GM18858 (cell line): ENCODE measurements at regions not wholly inside any gene's neighbourhood (a gene's known extent, or its start where the extent isn't known, plus 50 kb on each side); places are given as distances from the start of the nearest gene placed in this dataset.

Source experiments
- ATAC-seq: cut with Tn5 transposase; IDR thresholded peaks from one replicate; pipeline ENCODE4 v1.9.1; 2021; ENCODE audit not compliant: unreplicated experiment

DNA sequence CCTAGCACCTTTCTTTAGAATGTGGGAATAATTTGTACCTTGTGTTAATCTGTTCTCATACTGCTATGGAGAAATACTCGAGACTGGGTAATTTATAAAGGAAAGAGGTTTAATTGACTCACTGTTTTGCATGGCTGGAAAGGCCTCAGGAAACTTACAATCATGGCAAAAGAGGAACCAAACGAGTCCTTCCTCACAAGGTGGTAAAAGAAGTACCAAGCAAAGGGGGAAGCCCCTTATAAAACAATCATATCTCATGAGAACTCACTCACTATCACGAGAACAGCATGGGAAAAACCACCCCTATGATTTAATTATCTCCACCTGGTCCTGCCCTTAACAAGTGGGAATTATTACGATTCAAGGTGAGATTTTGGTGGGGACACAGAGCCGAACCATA, 127.1 kb upstream of the ANO3 start:
- no peak for ATAC-seq

DNA sequence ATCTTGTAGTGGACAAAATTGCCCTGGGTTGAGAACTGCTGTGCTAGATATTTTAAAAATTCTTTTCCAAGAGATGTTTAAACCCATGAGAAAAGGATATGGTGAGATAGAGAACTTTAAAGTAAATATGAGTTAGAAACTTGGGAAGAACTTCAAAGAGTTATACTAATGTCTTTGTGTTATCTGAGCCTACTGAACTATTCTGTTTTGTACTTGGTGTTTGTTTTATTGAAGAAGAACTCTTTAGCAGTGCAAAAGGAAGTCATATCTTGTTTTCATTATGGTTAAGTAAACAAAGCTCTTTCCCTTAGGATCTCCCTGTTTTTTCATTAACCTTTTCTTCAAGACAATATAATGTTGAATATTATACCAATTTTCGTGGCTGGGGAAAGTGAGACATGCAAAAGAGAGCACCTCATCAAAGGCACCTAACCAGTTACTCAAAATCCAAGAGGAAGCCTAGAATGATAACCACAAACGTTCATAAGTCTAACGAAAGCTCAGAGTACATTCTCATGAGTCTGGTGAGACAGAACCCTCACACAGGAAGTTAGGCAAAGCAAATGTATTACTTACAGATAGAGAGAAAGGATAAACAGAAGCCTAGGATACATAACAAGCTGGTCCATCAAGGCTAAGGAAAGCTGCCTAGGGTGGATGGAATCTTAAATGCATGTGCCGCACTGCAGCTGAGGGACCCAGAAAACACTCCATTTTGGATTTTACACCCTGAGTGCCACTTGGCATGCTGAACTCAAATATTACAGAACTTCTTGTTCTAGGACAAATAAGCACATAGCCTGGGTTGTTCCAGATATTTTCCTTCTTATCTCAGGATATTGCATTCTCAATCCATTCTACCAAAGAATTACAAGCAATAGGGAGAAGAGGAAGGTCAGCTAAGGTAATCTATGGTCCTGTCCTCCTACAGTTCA, 112.5 kb upstream of the ANO3 start:
- no peak for ATAC-seq

- ATAC-seq, result no peak
Measured at GRCh38 chr11:26225646-26226045, 106.3 kb upstream of the ANO3 start.

- ATAC-seq, result peak; percentile 95
Measured at GRCh38 chr11:26227301-26227746, 104.6 kb upstream of the ANO3 start.

DNA sequence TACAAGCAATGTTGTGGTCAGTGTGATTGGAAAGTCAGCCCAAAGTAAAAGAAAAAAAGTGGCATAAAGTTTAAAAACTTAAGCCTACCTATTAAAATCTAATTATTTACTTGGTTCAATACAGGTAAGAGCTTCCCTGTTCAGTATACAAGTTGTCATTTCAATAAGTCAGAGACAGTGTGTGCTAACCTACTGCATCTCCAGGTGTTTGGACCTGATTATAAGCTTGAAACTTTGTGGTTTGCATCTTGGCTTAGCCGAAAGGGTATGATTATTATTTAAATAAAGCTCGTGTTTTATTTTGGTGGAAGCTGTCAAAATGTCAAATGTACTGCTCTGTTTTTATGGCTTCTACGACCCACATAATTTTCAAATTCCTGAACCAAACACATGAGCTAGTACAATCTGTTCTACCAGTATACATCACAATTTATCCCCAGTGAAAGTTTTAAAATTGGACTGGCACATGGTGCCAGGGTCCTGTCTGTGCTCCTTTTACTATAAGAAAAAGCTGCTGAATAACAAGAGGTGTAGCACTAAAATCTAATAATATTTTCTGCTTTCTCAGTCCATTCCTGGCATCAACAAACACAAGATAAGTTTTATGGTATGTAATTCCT, 103.9 kb upstream of the ANO3 start:
- no peak for ATAC-seq

- ATAC-seq, result no peak
Measured at GRCh38 chr11:26228778-26229177, 103.2 kb upstream of the ANO3 start.

DNA sequence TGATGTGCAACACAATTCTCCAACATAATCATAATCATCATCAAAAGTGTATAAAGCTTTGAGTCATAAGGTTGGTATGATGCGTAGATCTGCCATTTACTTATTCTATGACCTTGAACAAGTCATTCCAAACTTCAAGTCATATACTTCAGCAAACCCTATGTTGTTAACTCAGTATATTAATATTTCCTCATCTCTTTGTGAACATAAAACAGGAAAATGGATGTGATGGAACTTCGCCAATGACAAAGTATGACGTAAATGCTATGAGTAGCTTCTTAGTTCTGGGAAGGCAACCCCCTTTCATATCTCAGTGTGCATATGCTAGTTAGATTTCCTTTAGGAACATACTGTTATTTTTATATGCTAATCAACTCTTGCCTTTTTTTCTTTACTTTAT, 102.7 kb upstream of the ANO3 start:
- no peak for ATAC-seq

DNA sequence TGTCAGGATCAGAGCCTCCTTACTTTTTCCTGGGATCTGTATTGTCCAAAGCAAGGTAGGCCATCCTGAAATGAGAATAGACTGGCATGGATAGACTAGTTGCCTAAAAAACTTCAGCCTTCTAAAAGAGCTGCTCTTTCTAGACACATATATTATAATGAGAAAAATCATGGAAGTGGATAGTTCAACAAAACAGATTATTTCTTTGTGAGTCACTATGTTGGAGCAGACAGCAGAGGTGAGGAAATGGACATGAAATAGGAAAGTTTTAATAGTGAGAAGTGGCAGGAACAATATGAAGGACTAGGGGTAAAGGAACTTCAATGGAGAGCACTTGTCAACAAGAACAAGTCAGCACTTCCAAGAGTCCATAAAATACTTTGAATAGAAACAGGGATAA, 101.9 kb upstream of the ANO3 start:
- ATAC-seq, result no peak

DNA sequence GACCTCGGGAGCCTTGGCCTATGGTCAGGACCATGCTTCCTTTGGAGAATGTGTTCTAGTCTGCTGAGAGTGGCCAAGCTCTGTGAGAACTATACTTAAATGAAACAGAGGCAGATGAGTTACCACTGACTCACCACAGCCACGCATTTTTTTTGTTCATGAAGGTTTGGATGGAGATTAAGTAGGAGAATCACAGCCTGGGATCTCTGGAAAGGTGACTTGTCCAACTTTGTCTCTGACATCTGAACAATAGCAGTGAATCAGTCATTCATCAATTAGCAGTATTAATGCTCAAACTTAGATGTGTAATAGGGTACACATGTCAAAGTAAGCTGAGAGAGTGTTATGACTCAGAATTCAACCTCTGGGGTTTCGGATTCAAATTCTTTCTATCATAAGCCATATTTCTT, 100.7 kb upstream of the ANO3 start:
- no peak for ATAC-seq

GRCh38 chr11:26234451-26234850, 97.5 kb upstream of the ANO3 start:
- ATAC-seq, result no peak

GRCh38 chr11:26243426-26243825, 88.5 kb upstream of the ANO3 start:
- ATAC-seq, result no peak

DNA sequence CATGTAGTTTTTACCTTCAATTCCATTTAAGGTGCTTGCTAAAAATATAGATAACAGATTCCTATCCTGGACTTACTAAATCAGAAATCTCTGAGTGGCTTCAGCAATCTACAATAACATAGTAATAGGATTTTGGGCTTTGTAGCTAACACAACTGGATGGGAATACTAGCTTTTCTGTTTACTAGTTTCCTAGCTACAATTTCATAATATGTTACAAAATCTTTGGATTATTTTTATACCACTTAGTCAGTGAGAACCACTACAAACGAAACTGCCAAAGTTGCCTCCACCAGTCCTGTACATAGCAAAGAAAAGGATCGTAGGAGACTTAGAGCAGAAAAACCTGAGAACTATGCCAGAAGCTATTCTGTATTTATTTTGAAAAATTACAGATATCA, 87.7 kb upstream of the ANO3 start:
- no peak for ATAC-seq

GRCh38 chr11:26245046-26245445, 86.9 kb upstream of the ANO3 start:
- ATAC-seq, result no peak

GRCh38 chr11:26247340-26247739, 84.6 kb upstream of the ANO3 start:
- no peak for ATAC-seq

DNA sequence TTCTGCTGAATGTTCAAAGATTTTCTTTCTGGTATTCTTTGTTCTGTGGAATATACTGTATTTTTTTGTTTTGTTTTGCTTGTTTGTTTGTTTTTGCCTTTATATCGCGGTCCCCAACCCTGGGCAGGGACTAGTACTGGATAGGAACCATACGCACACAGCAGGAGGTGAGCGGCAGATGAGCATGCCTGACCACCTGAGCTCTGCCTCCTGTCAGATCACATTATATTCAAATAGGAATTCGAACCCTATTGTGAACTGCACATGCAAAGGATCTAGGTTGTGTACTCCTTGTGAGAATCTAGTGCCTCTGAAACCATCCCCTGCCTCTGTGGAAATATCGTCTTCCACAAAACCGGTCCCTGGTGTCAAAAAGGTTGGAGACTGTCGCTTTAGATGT, 83.3 kb upstream of the ANO3 start:
- ATAC-seq, result no peak

DNA sequence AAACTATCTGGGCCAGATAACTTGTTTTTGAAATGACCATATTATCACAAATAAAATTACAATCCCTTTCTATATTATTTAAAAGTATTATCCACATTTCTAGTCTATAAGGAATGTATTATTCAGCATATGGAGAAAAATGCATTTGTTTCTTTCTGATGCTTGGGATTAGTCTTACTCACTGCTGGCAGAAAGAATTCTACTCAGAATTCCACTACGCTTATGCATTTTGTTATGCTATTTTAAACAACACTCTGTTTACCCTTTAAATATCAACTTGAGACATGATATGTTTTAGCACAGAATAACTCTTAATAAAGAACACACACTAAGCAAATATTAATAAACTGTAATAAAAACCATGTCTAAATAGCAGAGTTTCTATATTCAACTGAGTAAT, 77.6 kb upstream of the ANO3 start:
- ATAC-seq, result no peak

- ATAC-seq, result no peak
Measured at GRCh38 chr11:26263769-26264168, 68.2 kb upstream of the ANO3 start.

DNA sequence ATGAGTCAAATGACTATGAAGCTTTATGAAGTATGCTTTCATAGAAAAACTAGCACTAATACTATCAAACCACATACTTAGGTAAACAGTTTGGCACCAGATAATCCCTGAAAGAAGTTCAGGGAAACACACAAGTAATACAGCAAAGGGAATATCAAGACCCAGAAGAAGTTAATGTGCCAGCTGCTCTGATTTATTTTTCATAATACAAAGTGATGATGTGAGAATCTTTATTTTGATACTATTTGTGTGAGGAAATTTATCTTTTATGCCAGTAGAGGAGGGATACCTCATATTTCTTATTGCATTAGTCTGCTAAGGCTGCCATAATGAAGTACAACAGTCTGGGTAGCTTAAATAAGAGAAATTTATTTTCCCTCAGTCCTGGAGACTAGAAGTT, 67.7 kb upstream of the ANO3 start:
- no peak for ATAC-seq

GRCh38 chr11:26268980-26269660, 62.8 kb upstream of the ANO3 start:
- no peak for ATAC-seq

DNA sequence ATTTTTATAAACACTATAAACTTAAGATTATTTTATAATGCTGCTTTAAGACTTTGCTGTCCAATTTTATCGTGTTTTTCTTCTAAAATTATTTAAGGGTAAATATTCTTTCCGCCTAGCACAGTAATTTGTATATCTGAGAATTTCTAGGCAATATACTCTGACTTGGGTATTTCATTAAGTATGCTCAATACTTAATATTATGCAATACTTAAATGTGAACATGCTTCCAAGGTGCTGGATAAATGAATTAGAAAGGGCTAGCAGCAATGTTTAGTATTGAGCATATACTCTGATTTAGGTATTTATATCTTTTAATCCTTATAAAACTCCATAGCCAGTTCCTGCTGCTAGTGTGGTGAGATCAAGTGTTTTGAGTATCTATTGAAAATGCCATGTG, 60.3 kb upstream of the ANO3 start:
- no peak for ATAC-seq

DNA sequence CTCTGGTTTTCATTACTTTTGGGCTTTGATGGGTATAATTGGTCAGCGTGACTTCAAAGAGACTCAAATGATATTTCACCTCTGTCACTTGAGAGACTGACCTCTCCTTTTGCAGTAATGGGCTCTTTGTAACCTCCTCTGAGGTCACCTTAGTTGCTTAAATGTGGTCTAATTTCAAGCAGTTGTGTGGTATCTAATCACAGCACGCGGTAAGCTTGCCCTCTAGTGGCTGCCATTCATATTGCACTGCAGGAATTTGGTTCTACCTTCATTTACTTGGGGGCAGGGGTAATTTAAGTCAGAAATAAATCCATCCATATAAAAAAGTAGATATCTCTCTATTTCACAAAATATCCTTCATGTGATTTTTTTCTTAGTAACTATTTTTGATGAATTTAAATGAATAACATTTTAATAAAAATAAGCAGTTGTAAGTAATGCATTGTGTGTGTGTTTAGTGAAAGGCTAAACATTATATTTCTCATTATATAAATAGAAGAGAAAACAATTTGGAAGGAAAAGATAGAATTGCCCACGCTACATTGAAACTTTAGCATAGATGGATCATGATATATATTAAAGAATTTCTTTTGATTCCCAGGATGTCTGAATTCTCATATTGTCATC, 55.0 kb upstream of the ANO3 start:
- peak; percentile 88 for ATAC-seq
